Fibroblast of skin of scalp (primary cell): ENCODE measurements at regions not wholly inside any gene's neighbourhood (a gene's known extent, or its start where the extent isn't known, plus 50 kb on each side); places are given as distances from the start of the nearest gene placed in this dataset.
A peak's percentile ranks its signal among the peaks of the same experiment; 100 is the strongest.

Source experiments
- DNase-seq: peaks from one replicate; pipeline ENCODE4 v3.0.0-alpha.2; 2013

DNA sequence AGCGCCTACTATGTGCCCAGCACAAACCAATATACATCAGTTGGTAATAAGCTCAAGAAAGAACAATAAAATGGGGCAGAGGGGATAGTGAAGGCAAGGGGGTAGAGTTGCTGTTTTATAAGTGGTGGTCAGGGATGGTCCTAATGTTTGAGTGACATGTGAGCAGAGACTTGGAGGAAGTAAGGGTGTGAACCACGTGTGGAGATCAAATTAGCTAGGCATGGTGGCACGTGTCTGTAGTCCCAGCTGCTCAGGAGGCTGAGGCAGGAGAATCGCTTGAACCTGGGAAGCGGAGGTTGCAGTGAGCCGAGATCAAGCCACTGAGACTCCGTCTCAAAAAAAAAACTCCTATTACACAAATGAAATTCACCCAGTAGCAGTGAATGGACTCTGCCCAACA is 56.5 kb downstream of the IRX6 start:
- no peak for DNase-seq

DNA sequence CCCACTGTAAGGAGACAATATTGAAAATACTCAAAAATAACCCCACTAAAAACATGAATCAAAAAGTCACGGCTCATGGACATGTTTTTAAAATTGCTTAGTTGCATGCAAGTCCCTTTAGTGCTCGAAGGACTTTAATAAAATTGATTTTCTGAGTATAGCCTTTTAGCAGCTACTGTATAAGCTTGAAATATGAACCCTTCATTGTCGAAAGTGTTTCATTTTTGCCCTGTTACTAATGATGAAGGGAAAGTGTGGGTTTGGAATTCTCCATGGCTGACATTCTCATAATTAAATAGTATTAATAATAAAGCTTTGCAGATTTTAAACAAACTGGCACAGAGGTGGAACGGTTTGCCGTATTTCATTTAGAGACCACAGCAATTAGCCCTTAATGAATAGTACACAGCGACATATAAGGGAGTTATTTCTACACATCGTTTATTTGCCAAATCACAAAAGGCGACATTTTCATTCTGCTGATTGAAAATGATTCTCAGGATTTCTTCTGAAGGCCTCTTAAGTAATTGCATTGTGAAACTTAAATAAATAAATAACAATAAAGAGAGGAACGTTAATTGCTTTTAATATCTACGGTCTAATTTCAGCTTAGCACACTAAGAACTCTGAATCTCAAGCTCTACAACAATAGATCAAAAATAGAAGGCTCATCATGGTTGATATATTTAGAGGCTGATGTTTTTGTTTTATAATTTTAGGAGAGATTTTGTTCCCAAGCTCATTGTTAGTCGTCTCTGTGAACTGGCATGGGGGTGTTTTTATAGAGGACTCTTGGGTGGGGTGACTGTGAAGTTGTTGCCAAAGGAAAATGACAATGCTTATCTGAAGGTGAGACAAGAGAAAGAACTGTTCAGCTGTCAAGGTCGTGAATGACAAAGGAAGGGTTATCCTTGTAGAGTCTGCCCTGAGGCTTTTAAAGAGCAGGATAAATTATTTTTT is 60.6 kb downstream of the IRX6 start:
- no peak for DNase-seq

DNA sequence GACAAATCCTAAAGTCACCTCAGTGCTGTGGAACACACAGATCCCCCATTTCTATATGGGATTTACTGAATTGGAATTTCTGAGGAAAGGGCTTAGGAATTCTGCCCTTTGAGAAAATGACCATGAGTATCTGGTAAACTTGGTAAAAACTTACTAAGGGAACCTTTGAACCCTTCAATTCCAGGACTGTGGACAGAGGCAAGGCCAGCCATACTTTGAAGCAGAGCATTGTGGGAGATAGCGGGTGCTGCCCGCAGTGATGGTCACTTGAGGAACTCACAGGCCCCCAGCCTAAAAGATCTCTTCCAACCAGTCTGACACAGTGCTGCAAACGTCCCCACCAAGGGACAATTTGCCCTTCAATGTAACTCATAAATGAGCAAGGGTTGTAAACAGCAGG is 61.4 kb downstream of the IRX6 start:
- no peak for DNase-seq

DNA sequence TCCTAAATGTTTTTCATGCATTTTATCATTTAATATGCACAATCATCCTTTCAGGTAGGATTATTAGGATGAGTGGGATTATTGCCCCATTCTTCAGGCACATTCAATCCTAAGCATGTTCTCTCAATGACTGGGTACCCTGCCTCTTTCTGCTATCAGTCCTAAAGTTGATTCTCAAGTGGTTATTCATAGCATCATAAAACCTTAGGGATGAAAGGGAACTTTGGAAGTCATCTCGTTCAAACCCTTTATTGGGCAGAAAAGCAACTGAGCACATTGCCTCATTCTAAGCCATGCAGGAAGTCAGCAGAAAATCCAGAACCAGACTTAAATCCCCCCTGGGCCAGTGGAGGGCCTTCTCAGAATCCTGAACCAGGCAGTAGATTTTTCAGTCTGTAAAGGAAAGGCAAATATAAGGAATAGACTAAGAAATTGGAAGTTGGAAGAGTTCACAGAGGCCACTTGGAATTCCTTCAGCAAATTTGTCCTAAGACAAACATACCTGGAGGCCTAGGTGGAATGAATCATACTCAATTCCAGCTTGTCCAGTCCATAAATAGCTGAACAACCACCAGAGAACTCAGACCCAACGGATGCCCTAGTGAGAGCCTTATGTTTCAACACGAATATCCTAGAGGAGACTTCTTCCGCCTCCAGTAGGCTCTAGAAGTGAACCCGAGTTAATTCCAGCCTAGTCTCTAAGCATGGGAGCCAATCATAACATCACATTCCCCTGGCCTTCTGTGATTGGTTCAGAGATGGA is 62.7 kb downstream of the IRX6 start:
- DNase-seq, result no peak

DNA sequence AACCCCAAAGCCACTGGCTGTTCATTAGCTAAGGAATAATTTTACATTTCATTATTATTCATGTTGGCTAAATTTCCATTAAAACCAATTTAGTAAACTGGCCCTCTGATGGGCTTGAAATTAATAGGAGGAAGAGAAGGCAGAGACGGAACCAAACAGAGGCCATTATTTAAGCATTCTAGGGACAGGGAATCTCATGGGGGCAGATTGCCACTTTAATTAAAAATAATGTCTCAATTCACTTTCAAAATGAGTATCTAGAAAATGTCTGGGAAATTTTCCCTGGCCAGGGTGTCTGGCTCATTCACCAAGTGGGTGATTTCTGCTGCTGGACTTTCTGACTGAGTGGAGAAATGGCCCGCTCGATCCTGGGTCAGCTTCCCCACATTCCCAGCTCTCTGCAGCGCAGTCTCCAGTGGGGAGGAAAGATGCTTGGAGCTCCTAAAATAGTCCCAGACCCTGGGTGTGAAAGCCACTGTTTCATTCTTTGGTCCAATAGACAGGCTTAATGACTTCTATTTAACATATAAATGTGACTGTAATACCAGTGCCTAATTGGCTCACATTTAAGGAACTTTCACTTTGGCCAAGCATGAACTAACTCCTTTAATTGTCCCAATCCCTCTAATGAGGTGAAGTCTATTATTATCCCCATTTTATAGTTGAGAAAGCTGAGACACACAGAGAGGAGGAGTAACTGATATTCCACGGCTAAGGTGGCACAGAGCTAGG is 64.3 kb downstream of the IRX6 start:
- no peak for DNase-seq

DNA sequence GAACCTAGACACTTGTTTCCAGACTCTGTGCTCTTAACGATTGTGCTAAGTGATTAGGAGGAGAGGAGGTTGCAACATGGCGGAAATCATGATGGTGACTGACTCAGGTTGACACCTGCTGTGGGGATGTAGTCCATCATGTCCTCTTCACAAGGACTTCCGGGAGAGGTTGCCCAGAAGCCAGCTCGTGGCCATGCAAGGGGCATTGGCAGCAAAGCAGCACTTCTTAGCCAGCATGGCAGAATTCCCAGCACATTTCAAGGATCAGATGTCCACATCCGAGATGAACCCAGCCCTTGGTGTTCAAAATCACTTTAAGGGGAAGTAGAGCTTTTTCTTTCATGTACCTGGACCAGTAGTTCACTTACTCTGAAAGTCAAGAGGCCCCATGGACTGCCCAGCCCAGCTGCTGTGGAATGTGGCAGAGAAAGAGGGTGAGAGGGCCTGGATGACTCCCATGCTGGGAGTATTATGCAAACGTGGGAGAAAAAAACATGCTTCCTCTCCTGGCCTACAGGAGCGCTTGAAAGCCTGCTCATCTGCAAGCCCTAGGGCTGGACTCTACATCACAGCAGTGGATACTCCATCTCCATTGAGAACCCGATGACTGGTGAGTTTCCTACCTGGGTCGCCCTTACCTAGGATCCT is 65.5 kb downstream of the IRX6 start:
- no peak for DNase-seq

DNA sequence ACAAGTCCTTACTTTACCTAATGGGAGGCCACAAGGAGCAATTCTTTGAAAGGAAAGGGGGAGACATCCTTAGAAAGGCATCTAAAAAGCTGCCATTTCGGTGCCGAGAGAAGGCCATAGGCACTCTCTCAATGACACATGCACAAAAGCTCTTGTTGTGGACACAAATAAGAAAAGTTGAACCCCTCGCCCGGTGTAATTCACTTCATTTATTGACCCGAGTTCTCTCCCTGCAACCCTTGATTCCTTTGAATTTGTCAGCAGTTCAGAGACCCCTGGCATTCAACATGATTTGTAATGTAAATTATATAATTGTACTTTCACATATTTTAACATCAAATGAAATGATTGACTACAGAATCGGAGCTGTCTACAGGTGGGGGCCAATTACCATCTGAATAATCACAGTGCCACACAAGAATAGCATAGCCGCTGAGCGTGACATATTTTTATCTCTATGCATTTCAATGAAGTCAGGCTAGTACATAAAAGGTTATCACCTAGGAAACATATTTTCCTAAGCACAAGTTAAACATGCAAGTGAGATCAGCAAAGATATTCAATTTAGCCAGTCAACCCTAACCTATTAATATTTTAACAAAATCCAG is 66.7 kb downstream of the IRX6 start:
- no peak for DNase-seq

DNA sequence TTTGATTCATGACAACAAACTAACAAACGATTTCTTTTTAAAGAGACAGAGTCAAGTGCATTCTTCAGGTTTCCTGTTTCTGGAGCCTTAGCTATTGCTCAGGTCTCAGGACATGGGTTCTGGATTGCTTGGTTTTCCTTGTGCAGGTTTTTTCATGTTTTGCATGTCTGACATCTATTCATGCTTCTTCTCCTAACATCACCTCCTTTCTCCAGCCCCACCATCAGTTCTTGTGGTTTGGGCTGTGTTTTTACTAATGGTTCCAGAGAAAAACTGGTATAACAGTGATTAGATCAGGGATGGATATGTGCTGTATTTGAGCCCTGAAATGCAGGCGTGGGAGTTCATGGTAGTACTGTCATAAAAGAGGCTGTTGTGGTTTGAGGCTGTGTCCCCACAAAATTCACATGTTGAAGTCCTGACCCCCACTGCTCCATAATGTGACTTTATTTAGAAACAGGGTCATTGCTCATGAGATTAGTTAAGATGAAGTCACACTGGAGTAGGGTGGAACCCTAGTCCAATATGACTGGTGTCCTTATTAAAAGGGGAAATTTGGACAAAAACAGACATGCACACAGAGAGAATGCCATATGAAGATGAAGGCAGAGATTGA is 67.9 kb downstream of the IRX6 start:
- DNase-seq, result no peak

DNA sequence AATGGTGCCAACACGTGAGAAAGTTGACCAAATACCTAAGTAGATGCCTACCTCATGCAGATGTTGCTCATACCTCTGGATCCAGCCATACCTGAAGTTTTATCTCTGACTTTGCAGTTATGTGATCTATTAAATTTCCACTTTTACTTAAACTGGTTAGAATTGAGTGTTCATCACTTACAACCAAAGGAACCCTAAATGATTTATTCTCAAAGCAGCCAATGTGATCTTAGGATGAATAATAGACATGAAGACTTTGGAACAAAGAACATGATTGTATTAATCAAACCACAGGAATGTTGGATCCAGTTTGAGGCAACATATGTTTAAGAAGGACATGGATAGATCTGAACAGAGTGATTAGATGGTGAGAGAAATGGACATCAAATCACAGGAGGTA is 68.7 kb downstream of the IRX6 start:
- no peak for DNase-seq

DNA sequence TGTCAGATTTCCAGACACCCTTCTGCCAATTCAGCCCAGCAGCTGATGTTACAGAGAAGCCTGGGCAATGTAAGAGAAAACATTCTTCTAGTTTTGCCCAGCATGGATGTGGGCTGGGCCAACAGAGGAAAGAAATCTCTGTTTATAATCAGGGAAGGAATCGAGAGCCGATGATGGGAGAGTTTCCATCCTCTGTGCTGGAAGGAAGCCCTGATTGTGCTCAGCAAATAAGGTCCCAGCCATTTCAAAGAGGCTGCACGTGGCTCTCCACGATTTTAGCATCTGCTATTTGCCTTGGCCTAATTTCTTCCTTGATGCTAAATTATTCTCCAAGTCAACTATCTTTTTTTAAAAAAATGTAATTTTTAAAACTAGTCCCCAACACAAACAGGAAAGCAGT is 70.0 kb downstream of the IRX6 start:
- no peak for DNase-seq

DNA sequence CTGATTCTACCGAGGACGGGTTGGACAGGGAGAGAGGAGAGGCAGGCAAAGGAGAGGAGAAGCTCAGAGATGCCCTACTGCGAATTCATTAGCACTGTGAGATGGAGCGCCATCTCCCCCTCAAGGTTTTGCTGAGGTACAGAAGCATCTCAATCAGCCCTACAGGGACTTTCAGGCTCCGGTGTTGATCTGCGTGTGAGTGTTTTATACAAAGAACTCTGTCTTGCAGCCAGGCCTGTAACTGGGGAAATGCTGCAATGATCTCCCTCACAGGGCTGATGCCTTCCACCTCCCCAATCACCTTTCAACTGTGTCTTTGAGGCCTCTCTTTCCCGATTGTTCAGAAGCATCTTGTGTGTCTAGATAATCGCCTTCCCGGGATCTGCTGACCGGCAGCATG is 74.8 kb downstream of the IRX6 start:
- DNase-seq, result no peak

DNA sequence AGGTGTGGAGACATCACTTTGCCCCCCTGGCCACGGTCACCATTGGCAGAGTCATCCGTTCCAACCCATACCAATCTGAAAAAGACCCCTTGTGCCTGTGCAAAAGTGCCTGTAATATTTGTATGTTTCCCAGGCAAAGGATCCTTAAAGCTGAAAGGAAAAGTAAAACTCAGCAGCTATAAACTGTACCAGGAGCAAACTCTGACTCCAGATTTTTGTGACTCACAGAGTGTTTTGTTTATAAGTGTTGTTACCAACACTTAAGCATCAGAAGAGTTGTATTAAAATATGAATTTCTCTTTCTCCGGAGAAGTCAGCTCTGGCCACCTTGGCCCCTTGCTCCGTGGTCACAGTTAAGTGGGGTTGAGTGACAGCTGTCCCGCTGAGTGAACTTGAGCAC is 75.9 kb downstream of the IRX6 start:
- no peak for DNase-seq

DNA sequence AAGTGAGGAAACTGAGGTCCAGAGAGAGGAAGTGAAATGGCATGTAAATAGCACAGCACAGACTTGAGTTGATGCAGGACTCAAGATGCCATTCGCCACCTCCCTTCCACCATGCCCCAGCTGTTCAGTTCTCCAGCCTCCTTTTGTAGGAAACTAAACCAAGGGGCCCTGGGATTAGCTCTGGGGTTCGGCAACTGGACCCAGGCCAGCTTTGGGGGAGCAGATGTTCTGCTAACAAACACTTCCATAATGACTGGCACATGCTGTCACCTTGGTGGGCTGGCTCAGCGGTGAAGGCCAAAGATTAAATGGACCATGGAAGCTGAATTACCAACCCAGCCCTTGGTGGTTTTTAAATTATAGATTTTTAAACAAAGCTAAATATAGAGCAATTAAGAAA is 77.0 kb downstream of the IRX6 start:
- no peak for DNase-seq

DNA sequence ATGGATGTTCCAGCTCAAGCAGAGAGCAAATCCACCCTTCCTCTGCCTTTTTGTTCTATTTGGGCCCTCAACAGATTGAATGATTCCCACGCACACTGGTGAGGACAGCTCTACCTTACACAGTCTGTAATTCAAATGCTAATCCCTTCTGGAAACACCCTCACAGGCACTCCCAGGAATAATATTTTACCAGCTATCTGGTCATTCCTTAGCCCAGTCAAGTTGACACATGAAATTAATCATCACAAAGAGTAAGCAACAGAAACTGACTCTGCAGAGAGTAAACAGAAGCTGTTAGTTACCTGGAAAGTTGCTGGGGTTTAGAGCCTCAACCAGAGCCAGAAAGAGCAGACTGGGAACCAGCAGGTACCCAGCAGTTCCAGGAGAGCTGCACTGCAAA is 75.5 kb upstream of the MMP2 start:
- DNase-seq, result no peak

DNA sequence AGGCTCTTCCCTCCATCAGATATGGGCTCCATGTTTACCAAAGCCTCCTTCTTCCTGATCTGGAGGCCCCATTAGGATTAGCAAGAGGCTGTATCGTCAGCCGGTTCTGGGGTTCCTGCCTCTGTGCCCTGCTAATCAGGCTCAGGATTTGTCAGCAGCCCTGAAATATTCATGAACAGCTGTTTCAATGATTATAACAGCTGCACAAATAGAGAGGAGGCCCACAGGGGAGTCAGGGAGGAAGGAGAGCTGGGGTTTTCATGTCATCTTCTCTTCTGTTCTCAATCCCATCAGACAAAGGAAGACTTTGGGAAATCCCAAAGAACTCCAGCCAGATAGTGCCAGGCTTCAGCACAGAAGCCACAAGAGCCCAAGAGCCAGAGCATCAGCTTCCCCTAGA is 72.3 kb upstream of the MMP2 start:
- DNase-seq, result no peak

DNA sequence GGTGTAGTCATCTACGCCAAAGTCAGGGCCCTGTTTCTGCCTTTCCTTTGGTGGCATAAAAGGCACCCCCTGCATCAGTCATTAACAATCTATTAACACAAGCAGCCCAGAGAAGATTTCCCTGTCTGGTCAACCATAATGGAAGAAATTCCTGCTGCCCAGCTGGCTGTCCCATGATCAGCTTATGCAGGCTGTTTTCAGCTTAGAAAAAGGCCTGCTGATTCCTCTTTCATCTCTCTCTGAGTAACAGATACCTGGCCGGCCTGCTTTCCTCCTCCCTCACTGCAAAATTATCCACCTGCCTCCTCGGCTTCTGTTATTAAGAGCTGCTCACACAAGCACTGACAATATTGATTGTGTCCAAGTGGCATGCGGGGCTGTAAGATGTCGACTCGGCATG is 70.3 kb upstream of the MMP2 start:
- DNase-seq, result no peak

DNA sequence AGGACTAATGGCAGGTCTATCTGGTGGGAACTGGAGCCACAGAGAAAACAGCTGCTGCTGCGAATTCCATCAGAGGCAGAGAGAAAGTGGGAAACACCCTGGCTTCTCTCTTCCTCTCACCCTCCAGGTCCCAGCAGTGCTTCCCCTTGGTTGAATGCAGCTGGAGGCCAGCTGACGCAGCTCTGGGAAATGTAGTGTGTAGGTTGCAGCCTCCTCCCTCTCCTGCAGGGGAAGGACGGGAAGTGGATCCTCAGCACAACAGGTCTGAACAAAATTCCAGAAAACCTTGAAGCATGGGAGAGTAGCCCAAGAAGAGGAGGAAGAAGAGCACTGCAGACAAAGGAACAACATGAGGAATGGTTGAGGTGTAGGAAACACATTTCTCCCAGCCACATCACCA is 67.8 kb upstream of the MMP2 start:
- peak; percentile 36 for DNase-seq

DNA sequence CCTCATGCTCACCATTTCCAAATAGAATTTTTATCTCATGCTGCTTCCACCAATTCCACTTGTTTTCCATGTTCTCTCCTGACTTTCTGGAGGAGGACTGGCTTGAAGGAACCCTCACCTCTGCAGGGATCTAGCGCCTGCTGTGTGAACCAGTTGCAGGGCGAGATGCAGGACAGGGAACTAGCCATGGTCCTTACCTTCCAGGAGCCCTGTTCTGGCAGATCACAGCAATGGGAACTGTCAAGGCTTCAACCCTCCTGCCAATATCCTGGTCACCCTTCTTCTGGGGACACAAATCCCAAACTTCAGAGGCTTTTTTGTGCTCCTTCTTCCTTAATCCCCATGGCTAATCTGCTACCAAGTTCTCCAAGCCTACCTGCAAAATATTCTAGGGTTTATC is 60.4 kb upstream of the MMP2 start:
- peak; percentile 27 for DNase-seq

DNA sequence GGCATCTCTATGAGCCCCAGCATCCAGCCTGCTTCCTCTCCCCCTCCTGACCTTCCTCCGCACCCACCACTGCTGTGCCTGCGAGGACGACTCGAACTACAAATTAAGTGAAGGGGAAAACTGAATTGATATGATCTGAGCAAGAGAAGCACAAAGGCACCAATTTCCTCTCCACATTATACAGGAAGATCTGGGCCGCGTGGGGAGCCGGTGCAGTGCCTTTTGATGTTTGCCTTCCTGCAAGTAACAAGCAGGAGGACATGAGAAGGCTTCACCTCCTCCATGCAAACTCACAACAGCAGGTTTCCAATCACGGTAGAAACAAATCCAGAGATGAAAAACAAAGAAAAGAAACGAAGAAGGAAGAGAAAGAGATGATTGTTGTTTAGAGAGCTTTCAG is 57.8 kb upstream of the MMP2 start:
- no peak for DNase-seq

DNA sequence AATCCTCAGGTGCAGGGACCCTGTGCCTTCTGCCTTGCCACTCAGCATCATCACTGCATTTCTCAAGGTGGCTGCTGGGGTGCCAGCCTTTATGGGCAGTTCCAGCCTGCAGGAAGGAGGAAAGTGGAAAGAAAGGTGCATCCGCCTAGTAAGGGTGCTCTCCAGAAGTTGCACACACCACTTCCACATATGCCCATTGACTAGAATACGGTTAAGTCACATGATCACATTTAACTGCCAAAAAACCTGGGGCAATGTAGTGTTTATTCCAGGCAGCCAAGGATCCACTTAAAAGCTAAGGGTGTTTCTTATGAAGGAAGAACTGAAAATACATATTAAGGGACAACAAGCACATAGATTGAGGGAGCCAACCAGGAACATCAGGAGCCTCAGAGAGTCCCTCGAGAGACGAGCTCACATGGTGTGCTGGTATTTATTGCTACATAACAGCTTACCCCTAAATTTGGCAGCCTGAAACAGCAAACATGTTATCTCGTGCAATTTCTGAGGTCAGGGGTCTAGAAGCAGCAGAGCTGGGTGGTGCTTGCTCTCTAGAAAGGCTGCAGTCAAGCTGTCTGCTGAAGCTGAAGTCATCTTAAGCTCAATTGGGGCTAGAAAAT is 52.0 kb upstream of the MMP2 start:
- no peak for DNase-seq
